PC-3 (cell line): ENCODE measurements at regions not wholly inside any gene's neighbourhood (a gene's known extent, or its start where the extent isn't known, plus 50 kb on each side); places are given as distances from the start of the nearest gene placed in this dataset.

Experiments used
- ATAC-seq: fragments of 200-7000 bp; cut with Tn5 transposase; 2 replicates; pipeline ENCODE4 v1.9.1; 2020; ENCODE audit warnings: mild to moderate bottlenecking, moderate library complexity
- BruUV-seq: library from RNA; stranded (reverse); fragments of 400-500 nt; replicated peaks from 2 replicates; lab custom pipeline; 2021; lab: Mats Ljungman, UMichigan
- CTCF ChIA-PET: fragments of 300-600 bp; sonication (Branson Sonifier 250); formaldehyde crosslinking; loops from one replicate; lab custom pipeline; 2022; ENCODE audit warnings: antibody characterized with exemption; lab: Charles Lee
- POLR2A ChIA-PET: fragments of 300-600 bp; sonication (Branson Sonifier 250); formaldehyde crosslinking; loops from one replicate; lab custom pipeline; 2022; ENCODE audit warnings: antibody characterized with exemption; ENCODE audit not compliant: unreplicated experiment; lab: Charles Lee
- DNase-seq: peaks from one replicate; pipeline ENCODE4 v3.0.0-alpha.2; 2015
- H2AFZ ChIP-seq: fragments of 300-600 bp; sonication (generic); 2 replicates; pipeline ENCODE4 v1.6.0; 2016; ENCODE audit warnings: antibody characterized with exemption, low read length
- H3F3A ChIP-seq: fragments of 300-600 bp; sonication (generic); one replicate; pipeline ENCODE4 v1.6.0; 2017; ENCODE audit warnings: antibody characterized with exemption, low read length, control low read depth, mild to moderate bottlenecking; ENCODE audit not compliant: unreplicated experiment
- H3K27ac ChIP-seq: fragments of 300-600 bp; sonication (generic); 2 replicates; pipeline ENCODE4 v1.5.1; 2016; ENCODE audit warnings: mild to moderate bottlenecking, low read length
- H3K27me3 ChIP-seq: fragments of 300-600 bp; sonication (generic); 2 replicates; pipeline ENCODE4 v1.6.1; 2016; ENCODE audit warnings: low read length, mixed read lengths
- H3K36me3 ChIP-seq: fragments of 300-600 bp; sonication (generic); 2 replicates; pipeline ENCODE4 v1.6.1; 2016; ENCODE audit warnings: low read depth, mixed run types, low read length, mixed read lengths
- H3K4me1 ChIP-seq: fragments of 300-600 bp; sonication (generic); 2 replicates; pipeline ENCODE4 v1.5.1; 2016; ENCODE audit warnings: low read length; ENCODE audit not compliant: insufficient read depth
- H3K4me2 ChIP-seq: fragments of 300-600 bp; sonication (generic); 2 replicates; pipeline ENCODE4 v1.6.0; 2016; ENCODE audit warnings: low read length
- H3K4me3 ChIP-seq: fragments of 300-600 bp; sonication (generic); 2 replicates; pipeline ENCODE4 v1.5.1; 2016; ENCODE audit warnings: mild to moderate bottlenecking, low read length, mixed read lengths
- H3K79me2 ChIP-seq: fragments of 300-600 bp; sonication (generic); 2 replicates; pipeline ENCODE4 v1.6.1; 2017; ENCODE audit warnings: low read length, mixed read lengths
- H3K9ac ChIP-seq: fragments of 300-600 bp; sonication (generic); 2 replicates; pipeline ENCODE4 v1.6.0; 2016; ENCODE audit warnings: mild to moderate bottlenecking, low read length
- H3K9me2 ChIP-seq: fragments of 300-600 bp; sonication (generic); replicated peaks from 2 replicates; pipeline ENCODE4 v1.6.1; 2016; ENCODE audit warnings: mixed run types, low read length, mixed read lengths
- H3K9me3 ChIP-seq: fragments of 300-600 bp; sonication (generic); 2 replicates; pipeline ENCODE4 v1.6.1; 2016; ENCODE audit warnings: low read length, mixed read lengths
- H4K20me1 ChIP-seq: fragments of 300-600 bp; sonication (generic); 2 replicates; pipeline ENCODE4 v1.6.1; 2016; ENCODE audit warnings: low read length, mixed read lengths
- CTCF ChIP-seq: fragments of 300-600 bp; sonication (generic); conservative IDR thresholded peaks from 2 replicates; pipeline ENCODE4 v1.5.1; 2017; ENCODE audit warnings: antibody characterized with exemption, low read depth, mild to moderate bottlenecking, low read length
- EZH2 ChIP-seq: fragments of 300-600 bp; sonication (generic); IDR thresholded peaks from one replicate; pipeline ENCODE4 v1.6.1; 2017; ENCODE audit warnings: antibody characterized with exemption, mild to moderate bottlenecking, low read length; ENCODE audit not compliant: unreplicated experiment
- EZH2phosphoT487 ChIP-seq: fragments of 300-600 bp; sonication (generic); IDR thresholded peaks from 2 replicates; pipeline ENCODE4 v1.6.1; 2018; ENCODE audit warnings: mild to moderate bottlenecking, antibody characterized with exemption, low read length, borderline replicate concordance
- intact Hi-C: fragments of 100-400 bp; cut with micrococcal nuclease; formaldehyde crosslinking; loops from 2 replicates; pipeline ENCODE4 v1.9.0; 2023

- H3K27me3 ChIP-seq, result no peaks in the 10 kb centered on the region
- CTCF ChIA-PET, result no interaction called here
- no peak for DNase-seq
- H3K4me2 ChIP-seq, result no peak overlapping the region
- no peak overlapping the region for H3K9ac ChIP-seq
- H3K36me3 ChIP-seq, result no peaks in the 10 kb centered on the region
- intact Hi-C loops, result no loop called here
- H4K20me1 ChIP-seq, result no peaks in the 10 kb centered on the region
- H3K9me2 ChIP-seq, result no peaks in the 10 kb centered on the region
- H3K9me3 ChIP-seq, result no peaks in the 10 kb centered on the region
- ATAC-seq, result no peak
- POLR2A ChIA-PET, result no interaction called here
- no peaks in the 10 kb centered on the region for H3F3A ChIP-seq
- no peak overlapping the region for H3K4me3 ChIP-seq
- no peak for TF ChIP-seq CTCF
- TF ChIP-seq EZH2, result no peak
- no peak for TF ChIP-seq EZH2phosphoT487
- no peak overlapping the region for H3K27ac ChIP-seq
- BruUV-seq, result no TSS peak
- no peaks in the 10 kb centered on the region for H3K79me2 ChIP-seq
- no peaks in the 10 kb centered on the region for H3K4me1 ChIP-seq
- no peak overlapping the region for H2AFZ ChIP-seq
Measured at GRCh38 chr2:16070648-16070971, 130.3 kb downstream of the MYCN start.

- intact Hi-C loops, result no loop called here
- Histone ChIP-seq H2AFZ (no peak overlapping the region), H3K4me1 (no peaks in the 10 kb centered on the region), H3K9ac (no peak overlapping the region), H3F3A (no peaks in the 10 kb centered on the region), H4K20me1 (no peaks in the 10 kb centered on the region), H3K4me3 (no peak overlapping the region), H3K36me3 (no peaks in the 10 kb centered on the region), H3K27me3 (no peaks in the 10 kb centered on the region), H3K79me2 (no peaks in the 10 kb centered on the region), H3K9me2 (no peaks in the 10 kb centered on the region), H3K9me3 (no peaks in the 10 kb centered on the region), H3K4me2 (no peak overlapping the region), H3K27ac (no peak overlapping the region)
- ChIA-PET CTCF (no interaction called here), POLR2A (no interaction called here)
- ATAC-seq, result no peak
- TF ChIP-seq CTCF (no peak), EZH2 (no peak), EZH2phosphoT487 (no peak)
- DNase-seq, result no peak
- BruUV-seq, result no TSS peak
Measured at GRCh38 chr2:16069933-16070647, 129.7 kb downstream of the MYCN start.

- no peaks in the 10 kb centered on the region for H3F3A ChIP-seq
- no peaks in the 10 kb centered on the region for H3K9me2 ChIP-seq
- CTCF ChIA-PET, result no interaction called here
- no peak overlapping the region for H3K4me3 ChIP-seq
- POLR2A ChIA-PET, result no interaction called here
- no peaks in the 10 kb centered on the region for H4K20me1 ChIP-seq
- intact Hi-C loops, result no loop called here
- H3K4me2 ChIP-seq, result no peak overlapping the region
- no peak for DNase-seq
- no peaks in the 10 kb centered on the region for H3K4me1 ChIP-seq
- H3K27me3 ChIP-seq, result no peaks in the 10 kb centered on the region
- H3K36me3 ChIP-seq, result no peaks in the 10 kb centered on the region
- H3K9ac ChIP-seq, result no peak overlapping the region
- H3K27ac ChIP-seq, result no peak overlapping the region
- no peak for ATAC-seq
- TF ChIP-seq EZH2phosphoT487 (no peak), EZH2 (no peak), CTCF (no peak)
- BruUV-seq, result no TSS peak
- no peaks in the 10 kb centered on the region for H3K9me3 ChIP-seq
- no peak overlapping the region for H2AFZ ChIP-seq
- H3K79me2 ChIP-seq, result no peaks in the 10 kb centered on the region
Measured at GRCh38 chr2:16069663-16069932, 129.2 kb downstream of the MYCN start.
